ENCODE measurements at regions not wholly inside any gene's neighbourhood (a gene's known extent, or its start where the extent isn't known, plus 50 kb on each side); places are given as distances from the start of the nearest gene placed in this dataset.

GRCh38 chr7:13155188-13155587 lies 467.8 kb downstream of the ARL4A start:
- TF ChIP-seq, protein P1, sequence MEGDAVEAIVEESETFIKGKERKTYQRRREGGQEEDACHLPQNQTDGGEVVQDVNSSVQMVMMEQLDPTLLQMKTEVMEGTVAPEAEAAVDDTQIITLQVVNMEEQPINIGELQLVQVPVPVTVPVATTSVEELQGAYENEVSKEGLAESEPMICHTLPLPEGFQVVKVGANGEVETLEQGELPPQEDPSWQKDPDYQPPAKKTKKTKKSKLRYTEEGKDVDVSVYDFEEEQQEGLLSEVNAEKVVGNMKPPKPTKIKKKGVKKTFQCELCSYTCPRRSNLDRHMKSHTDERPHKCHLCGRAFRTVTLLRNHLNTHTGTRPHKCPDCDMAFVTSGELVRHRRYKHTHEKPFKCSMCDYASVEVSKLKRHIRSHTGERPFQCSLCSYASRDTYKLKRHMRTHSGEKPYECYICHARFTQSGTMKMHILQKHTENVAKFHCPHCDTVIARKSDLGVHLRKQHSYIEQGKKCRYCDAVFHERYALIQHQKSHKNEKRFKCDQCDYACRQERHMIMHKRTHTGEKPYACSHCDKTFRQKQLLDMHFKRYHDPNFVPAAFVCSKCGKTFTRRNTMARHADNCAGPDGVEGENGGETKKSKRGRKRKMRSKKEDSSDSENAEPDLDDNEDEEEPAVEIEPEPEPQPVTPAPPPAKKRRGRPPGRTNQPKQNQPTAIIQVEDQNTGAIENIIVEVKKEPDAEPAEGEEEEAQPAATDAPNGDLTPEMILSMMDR (IDR thresholded peaks at IDR 0.05) = no peak
- TF ChIP-seq POLR2AphosphoS5 (IDR thresholded peaks at IDR 0.05) (no peak), POLR2A (IDR thresholded peaks at IDR 0.05) (no peak)
